ENCODE measurements at regions not wholly inside any gene's neighbourhood (a gene's known extent, or its start where the extent isn't known, plus 50 kb on each side); places are given as distances from the start of the nearest gene placed in this dataset.

GRCh38 chr12:30827101-30828066, 72.6 kb upstream of the CAPRIN2 start:
- no peak for DNase-seq (ENCODE audit: low spot score)

- DNase-seq (ENCODE audit: low spot score) = no peak
These were observed 71.5 kb upstream of the CAPRIN2 start for GRCh38 chr12:30826276-30826675.

- no peak for DNase-seq (ENCODE audit: low spot score)
These were observed 70.6 kb upstream of the CAPRIN2 start for GRCh38 chr12:30825341-30825740.

GRCh38 chr12:30824311-30824710, 69.6 kb upstream of the CAPRIN2 start:
- no peak for DNase-seq (ENCODE audit: low spot score)

GRCh38 chr12:30823764-30824163, 69.0 kb upstream of the CAPRIN2 start:
- DNase-seq (ENCODE audit: low spot score) = no peak

- no peak for DNase-seq (ENCODE audit: low spot score)
These were observed 68.5 kb upstream of the CAPRIN2 start for GRCh38 chr12:30823156-30823699.

GRCh38 chr12:30822385-30823155, 67.8 kb upstream of the CAPRIN2 start:
- DNase-seq (ENCODE audit: low spot score) = peak; percentile 66

GRCh38 chr12:30820406-30820946, 65.7 kb upstream of the CAPRIN2 start:
- DNase-seq (ENCODE audit: low spot score) = no peak

GRCh38 chr12:30818562-30818961, 63.8 kb upstream of the CAPRIN2 start:
- no peak for DNase-seq (ENCODE audit: low spot score)

GRCh38 chr12:30816742-30817465, 62.2 kb upstream of the CAPRIN2 start:
- no peak for DNase-seq (ENCODE audit: low spot score)

GRCh38 chr12:30814295-30814655, 59.5 kb upstream of the CAPRIN2 start:
- no peak for DNase-seq (ENCODE audit: low spot score)

- no peak for DNase-seq (ENCODE audit: low spot score)
These were observed 59.0 kb upstream of the CAPRIN2 start for GRCh38 chr12:30813525-30814294.

- no peak for DNase-seq (ENCODE audit: low spot score)
These were observed 57.2 kb upstream of the CAPRIN2 start for GRCh38 chr12:30811966-30812365.

- DNase-seq (ENCODE audit: low spot score) = no peak
These were observed 56.2 kb upstream of the CAPRIN2 start for GRCh38 chr12:30810918-30811317.

- DNase-seq (ENCODE audit: low spot score) = no peak
These were observed 52.9 kb upstream of the CAPRIN2 start for GRCh38 chr12:30807695-30808034.

GRCh38 chr12:30806989-30807694, 52.4 kb upstream of the CAPRIN2 start:
- peak; percentile 47 for DNase-seq (ENCODE audit: low spot score)

GRCh38 chr12:30805959-30806358, 51.2 kb upstream of the CAPRIN2 start:
- DNase-seq (ENCODE audit: low spot score) = no peak
